Astrocyte (in vitro differentiated cells and primary cell): ENCODE measurements at regions not wholly inside any gene's neighbourhood (a gene's known extent, or its start where the extent isn't known, plus 50 kb on each side); places are given as distances from the start of the nearest gene placed in this dataset.
A peak's percentile ranks its signal among the peaks of the same experiment; 100 is the strongest.

Experiments used
- DNase-seq: peaks from one replicate; pipeline ENCODE4 v3.0.0-alpha.2; 2010; ENCODE audit warnings: low read depth
- FAIRE-seq: peaks from 2 replicates; lab custom pipeline; 2011; peaks lifted over from hg19 to GRCh38; lab: Jason Lieb, UNC
- H2AFZ ChIP-seq: 2 replicates; pipeline ENCODE4 v1.6.0; 2012; ENCODE audit warnings: low read depth, low read length, inconsistent platforms
- H3K27ac ChIP-seq: 2 replicates; pipeline ENCODE4 v1.5.1; 2011; ENCODE audit warnings: low read depth, low read length, inconsistent platforms
- H3K27me3 ChIP-seq: 2 replicates; pipeline ENCODE4 v1.6.0; 2011; ENCODE audit warnings: low read length, inconsistent platforms; ENCODE audit not compliant: insufficient read depth
- H3K36me3 ChIP-seq: 2 replicates; pipeline ENCODE4 v1.5.1; 2011; ENCODE audit warnings: low read length, inconsistent platforms; ENCODE audit not compliant: insufficient read depth
- H3K4me1 ChIP-seq: 2 replicates; pipeline ENCODE4 v1.5.1; 2011; ENCODE audit warnings: low read length, inconsistent platforms; ENCODE audit not compliant: insufficient read depth
- H3K4me2 ChIP-seq: 2 replicates; pipeline ENCODE4 v1.6.0; 2012; ENCODE audit warnings: low read length, inconsistent platforms
- H3K4me3 ChIP-seq: 2 replicates; pipeline ENCODE4 v1.5.1; 2011; ENCODE audit warnings: low read depth, mild to moderate bottlenecking, low read length, inconsistent platforms; ENCODE audit not compliant: insufficient read depth
- H3K79me2 ChIP-seq: 2 replicates; pipeline ENCODE4 v1.6.0; 2012; ENCODE audit warnings: mild to moderate bottlenecking, low read length, inconsistent platforms; ENCODE audit not compliant: insufficient read depth
- H3K9ac ChIP-seq: 2 replicates; pipeline ENCODE4 v1.6.0; 2012; ENCODE audit warnings: mild to moderate bottlenecking, low read length, inconsistent platforms
- H3K9me3 ChIP-seq: 2 replicates; pipeline ENCODE4 v1.5.1; 2012; ENCODE audit warnings: low read depth, mild to moderate bottlenecking, low read length, inconsistent platforms; ENCODE audit not compliant: insufficient read depth
- H4K20me1 ChIP-seq: 2 replicates; pipeline ENCODE4 v1.6.0; 2012; ENCODE audit warnings: low read length, inconsistent platforms; ENCODE audit not compliant: insufficient read depth
- H3K27ac Mint-ChIP-seq: one replicate; pipeline ENCODE4 v1.8.0; 2021; ENCODE audit warnings: mild to moderate bottlenecking, mixed read lengths; ENCODE audit not compliant: unreplicated experiment
- H3K27me3 Mint-ChIP-seq: one replicate; pipeline ENCODE4 v1.8.0; 2021; ENCODE audit warnings: low read depth, mixed read lengths; ENCODE audit not compliant: unreplicated experiment
- H3K36me3 Mint-ChIP-seq: one replicate; pipeline ENCODE4 v1.8.0; 2021; ENCODE audit warnings: low read depth, mixed read lengths; ENCODE audit not compliant: unreplicated experiment
- H3K4me1 Mint-ChIP-seq: one replicate; pipeline ENCODE4 v1.8.0; 2021; ENCODE audit warnings: low read depth, mixed read lengths; ENCODE audit not compliant: unreplicated experiment
- H3K4me3 Mint-ChIP-seq: one replicate; pipeline ENCODE4 v1.8.0; 2021; ENCODE audit warnings: mild to moderate bottlenecking, moderate library complexity, mixed read lengths; ENCODE audit not compliant: unreplicated experiment
- H3K9me3 Mint-ChIP-seq: one replicate; pipeline ENCODE4 v1.8.0; 2021; ENCODE audit warnings: mild to moderate bottlenecking, mixed read lengths; ENCODE audit not compliant: unreplicated experiment
- CTCF ChIP-seq: IDR thresholded peaks from 2 replicates; pipeline ENCODE4 v1.5.1; 2011; ENCODE audit warnings: low read depth, mild to moderate bottlenecking, inconsistent platforms, low read length, moderate library complexity; ENCODE audit not compliant: insufficient read depth
- EZH2 ChIP-seq: IDR thresholded peaks from 2 replicates; pipeline ENCODE4 v1.6.1; 2012; ENCODE audit warnings: mild to moderate bottlenecking, low read length, inconsistent platforms; ENCODE audit not compliant: insufficient read depth

- Histone ChIP-seq H3K4me2 (peak overlapping the region; percentile 77), H3K4me1 (peaks cover 45% of the 10 kb centered on the region), H3K27me3 (no peaks in the 10 kb centered on the region), H3K27ac (peak overlapping the region; percentile 99), H3K4me3 (peak overlapping the region; percentile 11), H3K36me3 (no peaks in the 10 kb centered on the region), H3K79me2 (no peaks in the 10 kb centered on the region), H4K20me1 (no peaks in the 10 kb centered on the region), H3K9ac (peak overlapping the region; percentile 85), H3K9me3 (no peaks in the 10 kb centered on the region), H2AFZ (no peak overlapping the region)
- Mint-ChIP-seq H3K36me3 (peaks cover 2% of the 10 kb centered on the region), H3K4me3 (peak overlapping the region; percentile 67), H3K4me1 (peaks cover 48% of the 10 kb centered on the region), H3K27ac (peak overlapping the region; percentile 97), H3K27me3 (no peaks in the 10 kb centered on the region), H3K9me3 (peaks cover 3% of the 10 kb centered on the region)
- peak; percentile 99 for DNase-seq
- TF ChIP-seq CTCF (no peak), EZH2 (no peak)
- FAIRE-seq, result peak; percentile 91
Measured at GRCh38 chr11:27218421-27219038, 144.5 kb downstream of the CCDC34 start.

- peaks cover 50% of the 10 kb centered on the region for H3K4me1 ChIP-seq
- DNase-seq, result peak; percentile 100
- no peak overlapping the region for H3K4me3 ChIP-seq
- no peaks in the 10 kb centered on the region for H3K27me3 ChIP-seq
- Mint-ChIP-seq H3K27ac (peak overlapping the region; percentile 97), H3K36me3 (peaks cover 2% of the 10 kb centered on the region), H3K27me3 (no peaks in the 10 kb centered on the region), H3K9me3 (peaks cover 3% of the 10 kb centered on the region), H3K4me1 (peaks cover 53% of the 10 kb centered on the region), H3K4me3 (no peak overlapping the region)
- peak overlapping the region; percentile 99 for H3K27ac ChIP-seq
- TF ChIP-seq CTCF, result no peak
- TF ChIP-seq EZH2, result no peak
- no peak overlapping the region for H2AFZ ChIP-seq
- H4K20me1 ChIP-seq, result no peaks in the 10 kb centered on the region
- peak overlapping the region; percentile 85 for H3K9ac ChIP-seq
- peak; percentile 90 for FAIRE-seq
- H3K9me3 ChIP-seq, result no peaks in the 10 kb centered on the region
- no peaks in the 10 kb centered on the region for H3K36me3 ChIP-seq
- no peaks in the 10 kb centered on the region for H3K79me2 ChIP-seq
- peak overlapping the region; percentile 77 for H3K4me2 ChIP-seq
Measured at GRCh38 chr11:27217948-27218420, 145.0 kb downstream of the CCDC34 start.

DNA sequence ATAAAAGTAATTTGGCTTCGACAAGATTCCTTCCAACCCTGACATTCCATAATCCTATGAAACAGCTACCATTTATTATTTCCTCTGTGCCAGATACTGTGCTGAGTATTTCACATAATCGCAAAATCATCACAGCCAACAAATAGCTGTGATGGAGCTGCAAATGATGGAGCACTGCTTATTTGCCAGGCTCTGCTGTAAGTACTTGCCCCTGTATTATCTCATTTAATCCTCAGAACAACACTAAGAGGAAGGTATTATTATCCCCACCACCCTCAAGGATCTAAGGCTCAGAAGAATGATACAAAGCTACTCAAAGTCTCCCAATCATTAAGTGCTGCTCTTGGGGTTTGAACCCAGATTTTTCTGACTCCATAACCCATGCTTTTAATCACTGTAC lies 145.5 kb downstream of the CCDC34 start:
- Histone ChIP-seq H4K20me1 (no peaks in the 10 kb centered on the region), H3K36me3 (no peaks in the 10 kb centered on the region), H3K79me2 (no peaks in the 10 kb centered on the region), H3K27ac (peak overlapping the region; percentile 99), H3K4me3 (no peak overlapping the region), H3K4me2 (peak overlapping the region; percentile 77), H3K9ac (peak overlapping the region; percentile 85), H3K9me3 (no peaks in the 10 kb centered on the region), H2AFZ (no peak overlapping the region), H3K4me1 (peaks cover 55% of the 10 kb centered on the region), H3K27me3 (no peaks in the 10 kb centered on the region)
- peaks cover 2% of the 10 kb centered on the region for H3K36me3 Mint-ChIP-seq
- H3K9me3 Mint-ChIP-seq, result peaks cover 3% of the 10 kb centered on the region
- no peaks in the 10 kb centered on the region for H3K27me3 Mint-ChIP-seq
- DNase-seq, result no peak
- no peak for TF ChIP-seq CTCF
- no peak for TF ChIP-seq EZH2
- peaks cover 57% of the 10 kb centered on the region for H3K4me1 Mint-ChIP-seq
- FAIRE-seq, result no peak
- peak overlapping the region; percentile 97 for H3K27ac Mint-ChIP-seq
- no peak overlapping the region for H3K4me3 Mint-ChIP-seq
